Right renal cortex interstitium (tissue), 3 donors: ENCODE measurements at regions not wholly inside any gene's neighbourhood (a gene's known extent, or its start where the extent isn't known, plus 50 kb on each side); places are given as distances from the start of the nearest gene placed in this dataset.

ENCODE experiments used
- DNase-seq, 3 donors: peaks; one replicate each; pipeline ENCODE4 v3.0.0-alpha.2; 2013; ENCODE audit warnings: low read depth in 3 of 3, low spot score in 2 of 3

- DNase-seq, result no peak
Observed at GRCh38 chr6:167643223-167643622, 183.5 kb upstream of the AFDN start.

GRCh38 chr6:167643716-167644115 is 183.0 kb upstream of the AFDN start:
- no peak for DNase-seq

- DNase-seq, result no peak
Observed at GRCh38 chr6:167644412-167645132, 182.1 kb upstream of the AFDN start.

GRCh38 chr6:167645368-167645767 is 181.3 kb upstream of the AFDN start:
- no peak for DNase-seq

- no peak for DNase-seq
Observed at GRCh38 chr6:167647306-167647705, 179.4 kb upstream of the AFDN start.

GRCh38 chr6:167647737-167648470 is 178.8 kb upstream of the AFDN start:
- no peak for DNase-seq

GRCh38 chr6:167648501-167649278 is 178.0 kb upstream of the AFDN start:
- DNase-seq, result no peak

GRCh38 chr6:167649476-167649875 is 177.2 kb upstream of the AFDN start:
- no peak for DNase-seq

- no peak for DNase-seq
Observed at GRCh38 chr6:167650730-167651317, 175.9 kb upstream of the AFDN start.

- DNase-seq, result no peak
Observed at GRCh38 chr6:167651318-167652041, 175.2 kb upstream of the AFDN start.

- DNase-seq, result no peak
Observed at GRCh38 chr6:167652042-167652700, 174.5 kb upstream of the AFDN start.

- no peak for DNase-seq
Observed at GRCh38 chr6:167652701-167653095, 174.0 kb upstream of the AFDN start.

GRCh38 chr6:167653561-167653960 is 173.2 kb upstream of the AFDN start:
- DNase-seq, result no peak

- no peak for DNase-seq
Observed at GRCh38 chr6:167654389-167654788, 172.3 kb upstream of the AFDN start.

GRCh38 chr6:167655174-167655821 is 171.4 kb upstream of the AFDN start:
- no peak for DNase-seq

- no peak for DNase-seq
Observed at GRCh38 chr6:167658106-167658505, 168.6 kb upstream of the AFDN start.

- DNase-seq, result no peak
Observed at GRCh38 chr6:167659046-167659445, 167.7 kb upstream of the AFDN start.

GRCh38 chr6:167660424-167660823 is 166.3 kb upstream of the AFDN start:
- no peak for DNase-seq

- DNase-seq, result no peak
Observed at GRCh38 chr6:167660944-167661551, 165.7 kb upstream of the AFDN start.
